GM19035 (cell line): ENCODE measurements at regions not wholly inside any gene's neighbourhood (a gene's known extent, or its start where the extent isn't known, plus 50 kb on each side); places are given as distances from the start of the nearest gene placed in this dataset.
A peak's percentile ranks its signal among the peaks of the same experiment; 100 is the strongest.

Experiments used
- ATAC-seq: cut with Tn5 transposase; IDR thresholded peaks from one replicate; pipeline ENCODE4 v1.9.1; 2021; ENCODE audit not compliant: unreplicated experiment

- no peak for ATAC-seq
These were observed 57.0 kb downstream of the PHLDA1 start for GRCh38 chr12:75974323-75975187.

DNA sequence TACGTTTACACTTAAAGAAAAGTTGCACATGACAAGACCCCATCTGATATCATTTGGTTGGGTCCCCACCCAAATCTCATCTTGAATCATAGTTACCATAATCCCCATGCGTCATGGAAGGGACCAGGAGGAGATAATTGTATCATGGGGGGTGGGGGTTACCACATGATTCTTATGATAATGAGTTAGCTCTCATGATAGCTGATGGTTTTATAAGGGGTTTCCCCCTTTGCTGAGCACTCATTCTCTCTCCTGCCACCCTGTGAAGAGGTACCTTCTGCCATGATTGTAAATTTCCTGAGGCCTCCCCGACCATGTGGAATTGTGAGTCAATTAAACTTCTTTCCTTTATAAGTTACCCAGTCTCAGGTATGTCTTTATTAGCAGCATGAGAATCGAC is 60.3 kb downstream of the PHLDA1 start:
- no peak for ATAC-seq

DNA sequence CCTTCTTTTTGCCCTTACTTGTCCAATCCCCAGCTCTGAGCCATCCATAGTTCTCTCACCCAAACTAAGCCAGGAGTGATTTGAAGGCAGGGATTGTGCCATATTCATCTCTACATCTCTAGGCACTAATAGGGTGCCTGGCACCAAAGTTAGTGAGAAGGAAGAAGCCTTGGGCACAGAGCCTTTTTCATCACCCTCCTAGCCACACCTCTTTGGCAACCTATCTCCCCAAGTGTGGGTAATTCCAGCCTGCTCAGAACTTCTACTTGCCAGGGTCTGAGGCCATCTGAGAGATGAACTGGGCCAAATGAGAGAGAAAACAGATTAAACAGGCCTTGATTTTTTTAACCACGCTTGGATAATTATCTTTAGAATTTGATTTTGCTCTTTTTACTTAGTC is 61.3 kb downstream of the PHLDA1 start:
- no peak for ATAC-seq

GRCh38 chr12:75969768-75970167 is 61.8 kb downstream of the PHLDA1 start:
- ATAC-seq: no peak

- ATAC-seq: no peak
These were observed 65.9 kb downstream of the PHLDA1 start for GRCh38 chr12:75965661-75966060.

DNA sequence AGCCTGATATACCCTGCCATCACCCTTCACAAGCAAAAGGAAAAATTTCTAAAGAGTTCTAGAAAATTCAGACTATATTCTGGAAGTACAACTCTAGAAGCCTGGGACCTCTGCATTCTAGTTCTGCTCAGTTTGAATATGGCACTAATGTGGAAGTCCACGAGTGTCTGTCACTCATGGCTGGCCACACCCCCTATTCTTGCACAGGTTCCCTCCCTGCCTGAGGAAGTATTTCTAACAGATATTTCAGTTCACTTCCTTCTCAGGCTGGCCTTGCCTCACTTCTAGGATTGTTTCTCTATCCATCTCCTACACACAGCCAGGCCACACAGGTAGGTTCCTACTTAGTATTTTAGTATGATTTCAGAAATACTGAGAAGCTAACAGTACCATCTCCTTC is 67.4 kb downstream of the PHLDA1 start:
- ATAC-seq: peak; percentile 47

DNA sequence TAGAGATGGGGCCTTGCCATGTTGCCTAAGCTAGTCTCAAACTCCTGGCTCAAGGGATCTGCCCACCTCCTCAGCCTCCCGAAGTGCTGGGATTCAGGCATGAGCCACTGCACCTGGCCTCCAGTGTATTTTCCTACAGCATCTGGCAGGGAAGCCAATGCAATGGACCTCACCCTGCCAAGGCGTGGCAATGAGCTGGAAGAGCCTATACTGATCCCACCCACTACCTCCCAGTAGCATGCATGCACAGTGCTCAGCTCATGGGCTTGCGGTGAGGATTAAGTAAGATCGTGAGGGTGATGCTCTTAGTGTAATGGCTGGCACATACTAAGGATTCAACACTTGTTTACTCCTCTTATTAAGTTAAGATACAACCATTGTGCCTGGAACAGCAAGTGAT is 69.7 kb downstream of the PHLDA1 start:
- ATAC-seq: no peak

- no peak for ATAC-seq
These were observed 70.5 kb downstream of the PHLDA1 start for GRCh38 chr12:75960954-75961661.

DNA sequence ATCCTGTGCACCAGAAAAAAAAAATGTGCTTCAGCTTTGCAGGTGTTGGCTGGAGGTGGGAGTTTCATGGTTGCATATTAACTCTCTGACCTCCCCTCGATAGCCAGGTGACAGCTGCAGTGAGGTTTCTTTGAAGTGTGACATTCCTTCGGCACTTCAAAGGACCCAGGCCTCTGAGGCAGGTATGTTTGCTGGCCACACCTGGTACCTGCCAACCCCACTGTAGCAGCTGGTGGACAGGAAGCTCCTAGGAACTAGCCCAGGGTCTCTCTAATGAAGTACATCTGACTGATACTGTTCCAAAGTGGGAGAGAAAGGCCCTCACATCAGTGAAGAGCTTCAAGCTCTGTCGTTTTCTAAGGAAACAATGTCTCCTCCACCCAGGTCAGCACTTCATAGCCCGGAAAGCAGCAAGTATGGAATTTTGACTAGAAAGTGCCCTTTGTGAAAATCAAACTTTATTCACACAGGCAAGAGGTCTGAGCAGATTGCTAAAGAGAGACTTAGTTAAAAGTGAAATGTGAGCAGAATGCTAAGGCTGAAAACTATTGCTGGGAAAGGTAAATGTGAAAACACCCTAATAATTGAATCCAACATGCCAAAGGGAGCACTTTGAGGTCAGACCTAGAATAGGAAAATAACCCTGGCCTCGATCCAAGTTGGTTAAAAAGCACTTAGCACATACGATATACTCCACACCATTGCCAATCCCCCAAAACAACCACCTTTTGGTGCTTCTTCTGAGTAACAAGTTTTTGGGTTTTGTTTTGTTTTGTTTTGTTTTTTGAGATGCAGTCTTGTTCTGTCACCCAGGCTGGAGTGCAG is 71.3 kb downstream of the PHLDA1 start:
- ATAC-seq: no peak

DNA sequence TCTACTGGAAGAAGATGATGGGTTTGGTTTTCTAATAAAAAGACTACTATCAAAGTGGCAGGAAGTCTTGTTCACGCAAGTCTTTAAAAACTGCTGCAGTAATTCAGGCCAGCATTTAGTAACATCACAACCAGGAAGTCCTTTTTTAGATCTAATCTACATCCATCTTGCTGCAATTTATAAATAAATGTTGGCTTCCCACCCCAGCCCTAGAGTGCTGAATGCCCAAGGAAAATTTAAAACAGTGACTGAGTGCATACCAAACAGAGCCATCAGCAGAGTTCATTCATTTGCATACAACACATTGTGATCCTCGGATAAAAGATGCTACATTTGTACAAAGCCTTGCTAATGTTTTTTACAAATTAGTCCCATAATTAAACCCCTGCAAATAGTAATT is 72.1 kb downstream of the PHLDA1 start:
- ATAC-seq: no peak

DNA sequence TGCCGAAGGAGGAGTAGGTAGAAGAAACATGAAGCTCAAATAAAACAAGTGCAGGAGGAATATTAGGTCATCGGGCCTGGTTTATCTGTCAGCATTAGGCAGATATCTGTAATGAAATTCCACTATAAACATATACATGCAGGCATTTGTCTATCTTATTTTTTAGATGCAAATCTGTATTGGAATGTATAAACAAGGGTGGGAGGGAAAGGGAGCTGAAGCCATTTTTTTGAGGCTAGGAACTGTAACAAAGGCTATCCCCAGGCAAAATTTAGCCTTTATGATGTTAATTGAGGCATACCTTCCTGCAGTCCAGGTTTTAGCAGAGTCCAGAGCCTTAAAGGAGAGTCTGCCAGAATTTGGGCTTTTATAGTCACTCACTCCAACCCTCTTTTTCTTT is 72.5 kb downstream of the PHLDA1 start:
- no peak for ATAC-seq

DNA sequence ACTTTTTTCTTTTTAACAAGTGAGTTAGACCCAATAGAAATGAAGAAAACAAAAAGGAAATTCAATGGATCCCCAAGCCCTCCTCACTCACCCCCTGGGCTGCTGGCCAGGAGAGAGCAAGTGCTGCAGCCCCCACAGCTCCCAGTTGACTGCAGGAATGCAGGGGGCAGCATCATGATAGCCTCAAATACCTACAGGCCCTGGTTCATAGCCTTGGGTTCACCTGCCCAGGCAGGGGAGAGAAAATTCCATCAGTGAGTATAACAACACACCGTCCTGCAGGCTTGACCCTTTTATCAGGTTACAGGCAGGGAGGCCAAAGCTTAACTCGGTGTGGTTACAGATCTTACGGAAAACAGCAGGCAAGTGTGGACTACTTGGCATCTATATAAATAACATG is 76.3 kb downstream of the PHLDA1 start:
- no peak for ATAC-seq

DNA sequence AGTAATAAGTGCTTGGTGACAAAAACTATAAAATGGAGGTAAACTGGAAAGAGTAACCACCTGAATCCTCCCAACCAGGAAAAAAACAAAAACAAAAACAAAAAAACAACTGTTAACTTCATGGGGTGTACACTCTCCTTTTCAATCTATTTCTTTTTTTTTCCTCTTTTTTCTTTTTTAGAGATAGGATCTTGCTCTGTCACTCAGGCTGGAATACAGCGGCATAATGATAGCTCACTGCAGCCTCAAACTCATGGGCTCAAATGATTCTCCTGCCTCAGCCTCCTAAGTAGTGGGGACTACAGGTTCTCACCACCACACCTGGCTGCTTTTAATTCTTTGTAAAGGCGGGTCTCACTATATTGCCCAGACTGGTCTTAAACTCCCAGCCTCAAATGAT is 76.8 kb downstream of the PHLDA1 start:
- no peak for ATAC-seq

DNA sequence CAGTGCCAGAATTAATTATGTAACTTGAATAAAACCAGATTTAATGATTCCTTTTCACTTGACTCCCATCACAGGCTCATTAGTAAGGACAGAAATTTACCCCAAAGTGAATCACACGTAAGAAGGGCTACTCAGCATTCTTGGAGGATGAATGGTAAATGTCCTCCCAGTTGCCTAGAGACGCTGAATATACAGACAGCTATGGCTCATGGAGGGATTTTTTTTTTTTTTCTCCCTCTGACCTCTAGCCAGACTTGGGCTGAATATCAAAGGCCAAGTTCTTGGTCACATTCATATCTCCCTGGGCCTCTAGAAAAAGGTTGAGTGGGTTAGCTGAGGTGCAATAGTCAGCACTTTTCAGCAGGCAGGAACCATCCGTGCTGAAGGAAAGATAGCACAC is 77.5 kb downstream of the PHLDA1 start:
- ATAC-seq: no peak

GRCh38 chr12:75953312-75953906 is 78.2 kb downstream of the PHLDA1 start:
- no peak for ATAC-seq

GRCh38 chr12:75951399-75952278 is 79.9 kb downstream of the PHLDA1 start:
- no peak for ATAC-seq

- ATAC-seq: no peak
These were observed 84.3 kb downstream of the PHLDA1 start for GRCh38 chr12:75947156-75947723.

GRCh38 chr12:75945581-75945980 is 86.0 kb downstream of the PHLDA1 start:
- no peak for ATAC-seq

GRCh38 chr12:75944905-75945432 is 86.6 kb downstream of the PHLDA1 start:
- no peak for ATAC-seq
